CD4-positive, alpha-beta memory T cell (primary cell): ENCODE measurements at regions not wholly inside any gene's neighbourhood (a gene's known extent, or its start where the extent isn't known, plus 50 kb on each side); places are given as distances from the start of the nearest gene placed in this dataset.

Source experiments
- CTCF ChIA-PET: fragments of 350-600 bp; sonication (Branson Sonifier 250); formaldehyde crosslinking; loops from one replicate; lab custom pipeline; 2021; ENCODE audit warnings: inconsistent platforms; ENCODE audit not compliant: partially characterized antibody; lab: Charles Lee
- POLR2A ChIA-PET: fragments of 350-600 bp; sonication (Branson Sonifier 250); formaldehyde crosslinking; loops from one replicate; lab custom pipeline; 2021; ENCODE audit not compliant: partially characterized antibody; lab: Charles Lee
- DNase-seq, 5 donors: peaks; one replicate each; pipeline versions ENCODE4 v3.0.0 to v3.0.0-alpha.2; 2020 to 2022; ENCODE audit warnings: mixed read lengths in 1 of 5
- H3K27ac ChIP-seq: one replicate; pipeline ENCODE4 v1.7.0; 2013; ENCODE audit warnings: low read depth, low read length
- H3K27me3 ChIP-seq: 2 replicates; pipeline ENCODE4 v1.7.0; 2013; ENCODE audit warnings: mild to moderate bottlenecking, low read length, moderate library complexity; ENCODE audit not compliant: insufficient read depth
- H3K36me3 ChIP-seq: 2 replicates; pipeline ENCODE4 v1.7.0; 2013; ENCODE audit warnings: mild to moderate bottlenecking, low read length, moderate library complexity; ENCODE audit not compliant: insufficient read depth
- H3K4me1 ChIP-seq: 2 replicates; pipeline ENCODE4 v1.7.0; 2013; ENCODE audit warnings: mild to moderate bottlenecking, low read length, moderate library complexity; ENCODE audit not compliant: insufficient read depth
- H3K4me3 ChIP-seq, 2 donors: one replicate each; pipeline ENCODE4 v1.7.0; 2013; ENCODE audit warnings: low read length in 2 of 2, mild to moderate bottlenecking in 1 of 2
- H3K9me3 ChIP-seq, 2 donors: one replicate each; pipeline ENCODE4 v1.7.0; 2013; ENCODE audit warnings: low read length in 2 of 2, control low read depth in 1 of 2; ENCODE audit not compliant: control insufficient read depth in 1 of 2
- H3K27ac Mint-ChIP-seq, 7 donors: one replicate each; pipeline ENCODE4 v1.8.0; 2020 to 2021; ENCODE audit warnings: mixed read lengths in 7 of 7, mild to moderate bottlenecking in 6 of 7, inconsistent platforms in 3 of 7, moderate library complexity in 3 of 7
- H3K27me3 Mint-ChIP-seq, 2 donors: one replicate each; pipeline ENCODE4 v1.8.0; 2020 to 2021; ENCODE audit warnings: mixed read lengths in 2 of 2
- H3K36me3 Mint-ChIP-seq, 2 donors: one replicate each; pipeline ENCODE4 v1.8.0; 2020 to 2021; ENCODE audit warnings: mixed read lengths in 2 of 2, inconsistent platforms in 1 of 2, mild to moderate bottlenecking in 1 of 2
- H3K4me1 Mint-ChIP-seq, 4 donors: one replicate each; pipeline ENCODE4 v1.8.0; 2020 to 2021; ENCODE audit warnings: mixed read lengths in 4 of 4, mild to moderate bottlenecking in 1 of 4
- H3K4me3 Mint-ChIP-seq, 8 donors: one replicate each; pipeline ENCODE4 v1.8.0; 2020 to 2021; ENCODE audit warnings: mixed read lengths in 8 of 8, mild to moderate bottlenecking in 7 of 8, moderate library complexity in 6 of 8, inconsistent platforms in 3 of 8
- H3K9me3 Mint-ChIP-seq, 8 donors: one replicate each; pipeline ENCODE4 v1.8.0; 2020 to 2021; ENCODE audit warnings: mixed read lengths in 8 of 8, mild to moderate bottlenecking in 5 of 8, inconsistent platforms in 3 of 8, moderate library complexity in 1 of 8
- intact Hi-C: fragments of 100-400 bp; cut with micrococcal nuclease; formaldehyde crosslinking; loops from one replicate; pipeline ENCODE4 v1.15.1; 2023

GRCh38 chr5:170444181-170444580 lies 55.0 kb upstream of the KCNMB1 start:
- H3K27me3 Mint-ChIP-seq: no peaks in the 10 kb centered on the region
- no peaks in the 10 kb centered on the region for H3K9me3 ChIP-seq
- ChIA-PET CTCF (interaction anchor here (0.6 to 1.5 kb wide), 2 partner anchors 9 to 1846 kb away, joined by 3 to 4 read pairs; no protein-coding TSS in a partner anchor), POLR2A (no interaction called here)
- H3K36me3 Mint-ChIP-seq: no peaks in the 10 kb centered on the region
- intact Hi-C loops: no loop called here
- H3K4me1 Mint-ChIP-seq: peaks cover 0 to 2% (median 0%) of the 10 kb centered on the region in 4 donors
- H3K27ac Mint-ChIP-seq: no peak overlapping the region
- H3K27me3 ChIP-seq: no peaks in the 10 kb centered on the region
- peaks cover 0 to 6% (median 0%) of the 10 kb centered on the region in 8 donors for H3K9me3 Mint-ChIP-seq
- DNase-seq: no peak
- H3K36me3 ChIP-seq: no peaks in the 10 kb centered on the region
- no peaks in the 10 kb centered on the region for H3K4me1 ChIP-seq
- H3K27ac ChIP-seq: no peak overlapping the region
- H3K4me3 Mint-ChIP-seq: no peak overlapping the region
- no peak overlapping the region for H3K4me3 ChIP-seq

GRCh38 chr5:170443624-170444023 lies 54.5 kb upstream of the KCNMB1 start:
- ChIA-PET POLR2A (no interaction called here), CTCF (interaction anchor here (0.6 kb wide), 1 partner anchor 1846 kb away, joined by 3 read pairs; no protein-coding TSS in a partner anchor)
- Histone ChIP-seq H3K4me1 (no peaks in the 10 kb centered on the region), H3K9me3 (no peaks in the 10 kb centered on the region), H3K27ac (no peak overlapping the region), H3K4me3 (no peak overlapping the region), H3K36me3 (no peaks in the 10 kb centered on the region), H3K27me3 (no peaks in the 10 kb centered on the region)
- Mint-ChIP-seq H3K4me1 (peaks cover 0 to 2% (median 0%) of the 10 kb centered on the region in 4 donors), H3K27me3 (no peaks in the 10 kb centered on the region), H3K9me3 (peaks cover 0 to 6% (median 0%) of the 10 kb centered on the region in 8 donors), H3K27ac (no peak overlapping the region), H3K36me3 (no peaks in the 10 kb centered on the region), H3K4me3 (no peak overlapping the region)
- no peak for DNase-seq
- intact Hi-C loops: no loop called here

- no peak for DNase-seq
- Histone ChIP-seq H3K9me3 (no peaks in the 10 kb centered on the region), H3K27ac (no peak overlapping the region), H3K36me3 (no peaks in the 10 kb centered on the region), H3K4me3 (no peak overlapping the region), H3K27me3 (no peaks in the 10 kb centered on the region), H3K4me1 (no peaks in the 10 kb centered on the region)
- POLR2A ChIA-PET: no interaction called here
- peaks cover 0 to 6% (median 0%) of the 10 kb centered on the region in 8 donors for H3K9me3 Mint-ChIP-seq
- no peak overlapping the region for H3K4me3 Mint-ChIP-seq
- intact Hi-C loops: no loop called here
- peaks cover 0 to 2% (median 0%) of the 10 kb centered on the region in 4 donors for H3K4me1 Mint-ChIP-seq
- CTCF ChIA-PET: no interaction called here
- peaks cover 0 to 2% of the 10 kb centered on the region in 2 donors for H3K27me3 Mint-ChIP-seq
- H3K36me3 Mint-ChIP-seq: no peaks in the 10 kb centered on the region
- H3K27ac Mint-ChIP-seq: no peak overlapping the region
Observed at GRCh38 chr5:170442921-170443320, 53.8 kb upstream of the KCNMB1 start.

GRCh38 chr5:170442391-170442790 lies 53.2 kb upstream of the KCNMB1 start:
- Histone ChIP-seq H3K4me3 (no peak overlapping the region), H3K36me3 (no peaks in the 10 kb centered on the region), H3K27me3 (no peaks in the 10 kb centered on the region), H3K27ac (no peak overlapping the region), H3K9me3 (no peaks in the 10 kb centered on the region), H3K4me1 (no peaks in the 10 kb centered on the region)
- peaks cover 0 to 2% (median 0%) of the 10 kb centered on the region in 4 donors for H3K4me1 Mint-ChIP-seq
- H3K27me3 Mint-ChIP-seq: peaks cover 0 to 2% of the 10 kb centered on the region in 2 donors
- ChIA-PET CTCF (interaction anchor here (2.4 kb wide), 1 partner anchor 10 kb away, joined by 11 read pairs; no protein-coding TSS in a partner anchor), POLR2A (no interaction called here)
- DNase-seq: no peak
- no peak overlapping the region for H3K27ac Mint-ChIP-seq
- H3K9me3 Mint-ChIP-seq: peaks cover 0 to 3% (median 0%) of the 10 kb centered on the region in 8 donors
- no peak overlapping the region for H3K4me3 Mint-ChIP-seq
- H3K36me3 Mint-ChIP-seq: no peaks in the 10 kb centered on the region
- intact Hi-C loops: no loop called here

GRCh38 chr5:170441393-170441784 lies 52.2 kb upstream of the KCNMB1 start:
- Histone ChIP-seq H3K4me1 (no peaks in the 10 kb centered on the region), H3K36me3 (no peaks in the 10 kb centered on the region), H3K4me3 (no peak overlapping the region), H3K27me3 (no peaks in the 10 kb centered on the region), H3K9me3 (no peaks in the 10 kb centered on the region), H3K27ac (no peak overlapping the region)
- Mint-ChIP-seq H3K36me3 (no peaks in the 10 kb centered on the region), H3K27ac (no peak overlapping the region), H3K4me3 (no peak overlapping the region), H3K27me3 (peaks cover 0 to 2% of the 10 kb centered on the region in 2 donors), H3K9me3 (peaks cover 0 to 2% (median 0%) of the 10 kb centered on the region in 8 donors), H3K4me1 (peaks cover 0 to 2% (median 0%) of the 10 kb centered on the region in 4 donors)
- DNase-seq: no peak
- ChIA-PET CTCF (interaction anchor here (0.7 to 2.4 kb wide), 2 partner anchors 9 to 327 kb away, joined by 4 to 11 read pairs; no protein-coding TSS in a partner anchor), POLR2A (no interaction called here)
- intact Hi-C loops: no loop called here

GRCh38 chr5:170440771-170441392 lies 51.7 kb upstream of the KCNMB1 start:
- H3K27ac Mint-ChIP-seq: no peak overlapping the region
- no peak overlapping the region for H3K4me3 ChIP-seq
- peaks cover 0 to 2% (median 0%) of the 10 kb centered on the region in 4 donors for H3K4me1 Mint-ChIP-seq
- peaks cover 0 to 2% of the 10 kb centered on the region in 2 donors for H3K27me3 Mint-ChIP-seq
- no peaks in the 10 kb centered on the region for H3K36me3 Mint-ChIP-seq
- intact Hi-C loops: no loop called here
- H3K27ac ChIP-seq: no peak overlapping the region
- H3K4me3 Mint-ChIP-seq: no peak overlapping the region
- CTCF ChIA-PET: interaction anchor here (0.7 to 2.4 kb wide), 2 partner anchors 9 to 328 kb away, joined by 4 to 11 read pairs; no protein-coding TSS in a partner anchor
- no peaks in the 10 kb centered on the region for H3K36me3 ChIP-seq
- POLR2A ChIA-PET: no interaction called here
- H3K9me3 Mint-ChIP-seq: peaks cover 0 to 2% (median 0%) of the 10 kb centered on the region in 8 donors
- H3K4me1 ChIP-seq: no peaks in the 10 kb centered on the region
- no peak for DNase-seq
- H3K27me3 ChIP-seq: no peaks in the 10 kb centered on the region
- no peaks in the 10 kb centered on the region for H3K9me3 ChIP-seq

GRCh38 chr5:170439944-170440269 lies 50.7 kb upstream of the KCNMB1 start:
- DNase-seq: no peak
- Histone ChIP-seq H3K4me1 (no peaks in the 10 kb centered on the region), H3K4me3 (no peak overlapping the region), H3K9me3 (no peaks in the 10 kb centered on the region), H3K27ac (no peak overlapping the region), H3K36me3 (no peaks in the 10 kb centered on the region), H3K27me3 (no peaks in the 10 kb centered on the region)
- intact Hi-C loops: loop anchor here (10.0 kb wide), 1 partner anchor 905 kb away; no protein-coding TSS in a partner anchor
- Mint-ChIP-seq H3K27ac (no peak overlapping the region), H3K36me3 (no peaks in the 10 kb centered on the region), H3K4me1 (peaks cover 0 to 4% (median 0%) of the 10 kb centered on the region in 4 donors), H3K9me3 (no peaks in the 10 kb centered on the region), H3K27me3 (peaks cover 0 to 2% of the 10 kb centered on the region in 2 donors), H3K4me3 (no peak overlapping the region)
- ChIA-PET CTCF (no interaction called here), POLR2A (no interaction called here)
